Astrocyte (in vitro differentiated cells and primary cell): ENCODE measurements at regions not wholly inside any gene's neighbourhood (a gene's known extent, or its start where the extent isn't known, plus 50 kb on each side); places are given as distances from the start of the nearest gene placed in this dataset.

Source experiments
- CTCF ChIP-seq: IDR thresholded peaks from 2 replicates; pipeline ENCODE4 v1.5.1; 2011; ENCODE audit warnings: low read depth, mild to moderate bottlenecking, inconsistent platforms, low read length, moderate library complexity; ENCODE audit not compliant: insufficient read depth
- EZH2 ChIP-seq: IDR thresholded peaks from 2 replicates; pipeline ENCODE4 v1.6.1; 2012; ENCODE audit warnings: mild to moderate bottlenecking, low read length, inconsistent platforms; ENCODE audit not compliant: insufficient read depth

DNA sequence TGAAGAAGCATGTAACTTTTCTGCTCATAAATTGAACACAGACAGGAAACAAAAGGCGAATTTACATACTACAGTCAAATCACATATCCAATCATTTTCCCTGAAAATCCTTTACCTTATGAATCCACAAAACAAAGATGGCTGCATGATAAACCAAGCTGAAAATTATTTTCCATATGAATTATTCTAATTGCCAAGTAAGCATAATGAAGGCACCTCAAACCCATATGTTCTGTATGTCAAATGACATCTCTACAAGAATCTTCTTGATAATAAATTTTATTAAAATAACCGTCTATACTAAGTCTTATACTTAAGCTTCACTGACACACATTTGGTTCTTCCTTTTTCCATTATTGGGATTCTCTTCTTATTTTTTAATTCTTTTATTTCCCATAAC is 1242.6 kb downstream of the CNTNAP5 start:
- TF ChIP-seq CTCF (no peak), EZH2 (no peak)
